Right lobe of liver (tissue), 6 donors: ENCODE measurements at regions not wholly inside any gene's neighbourhood (a gene's known extent, or its start where the extent isn't known, plus 50 kb on each side); places are given as distances from the start of the nearest gene placed in this dataset.

Experiments
- ATAC-seq, 4 donors: fragments of 200-7000 bp; cut with Tn5 transposase; one replicate each; pipeline ENCODE4 v1.9.1; 2020; ENCODE audit warnings: mild to moderate bottlenecking in 4 of 4, moderate library complexity in 4 of 4
- DNase-seq, 3 donors: peaks; one replicate each; pipeline ENCODE4 v3.0.0-alpha.2; 2020
- H3K27ac ChIP-seq, 3 donors: fragments of 200-600 bp; one replicate each; pipeline ENCODE4 v1.8.0; 2022
- H3K27me3 ChIP-seq, 2 donors: fragments of 200-600 bp; one replicate each; pipeline ENCODE4 v1.8.0; 2022
- H3K36me3 ChIP-seq, 4 donors: fragments of 200-600 bp; sonication (generic) in 1 of 4; one replicate each; pipeline versions ENCODE4 v1.5.1 to v1.8.0; 2017 to 2022; ENCODE audit warnings: control low read depth in 1 of 4
- H3K4me1 ChIP-seq, 4 donors: fragments of 200-600 bp; sonication (generic) in 1 of 4; one replicate each; pipeline versions ENCODE4 v1.5.1 to v1.8.0; 2017 to 2022; ENCODE audit warnings: control low read depth in 1 of 4
- H3K4me3 ChIP-seq, 3 donors: fragments of 200-600 bp; one replicate each; pipeline ENCODE4 v1.8.0; 2022
- H3K9me3 ChIP-seq, 4 donors: fragments of 200-600 bp; sonication (generic) in 1 of 4; one replicate each; pipeline versions ENCODE4 v1.5.1 to v1.8.0; 2017 to 2022; ENCODE audit warnings: control low read depth in 1 of 4
- POLR2A ChIP-seq: fragments of 450-650 bp; IDR thresholded peaks from one replicate; pipeline ENCODE4 v1.6.1; 2017; ENCODE audit warnings: antibody characterized with exemption, mild to moderate bottlenecking
- WGBS: methylation state at CpG from one replicate; pipeline ENCODE4 v1.1.6; 2018; ENCODE audit warnings: low coverage, low lambda C conversion rate; ENCODE audit not compliant: insufficient coverage; ENCODE audit errors: missing lambda C conversion rate; 5-methylcytosine and 5-hydroxymethylcytosine counted together
- intact Hi-C, 2 donors: fragments of 100-400 bp; cut with DNase I; formaldehyde crosslinking; loops; one replicate each; pipeline versions ENCODE4 v1.11.2 to v1.14.1; 2022
- TF ChIP-seq, protein P1 (sequence below), 4 donors: fragments of 200-600 bp in 3 of 4; fragments of 450-650 bp in 1 of 4; IDR thresholded peaks; one replicate each; pipeline versions ENCODE4 v1.5.1 to v1.8.0; 2016 to 2022; ENCODE audit warnings: antibody characterized with exemption in 4 of 4, mild to moderate bottlenecking in 2 of 4
- donor health status: DM: no; HTN: yes; CAD: no.
- donor health status: DM: no; HTN: no; CAD: no.
- donor health status: DM: no; HTN: no; CAD: no.
- donor health status: DM: no; HTN: yes; CAD: no.
- donor health status: DM: no; HTN: yes; CAD: no.

GRCh38 chr2:179344280-179344964, 79.8 kb upstream of the SESTD1 start:
- Histone ChIP-seq H3K4me3 (no peak overlapping the region), H3K9me3 (no peaks in the 10 kb centered on the region), H3K27ac (no peak overlapping the region), H3K27me3 (no peaks in the 10 kb centered on the region), H3K36me3 (no peaks in the 10 kb centered on the region), H3K4me1 (peaks cover 0 to 18% (median 0%) of the 10 kb centered on the region in 4 donors)
- no peak for DNase-seq
- TF ChIP-seq POLR2A, result no peak
- TF ChIP-seq, protein P1, sequence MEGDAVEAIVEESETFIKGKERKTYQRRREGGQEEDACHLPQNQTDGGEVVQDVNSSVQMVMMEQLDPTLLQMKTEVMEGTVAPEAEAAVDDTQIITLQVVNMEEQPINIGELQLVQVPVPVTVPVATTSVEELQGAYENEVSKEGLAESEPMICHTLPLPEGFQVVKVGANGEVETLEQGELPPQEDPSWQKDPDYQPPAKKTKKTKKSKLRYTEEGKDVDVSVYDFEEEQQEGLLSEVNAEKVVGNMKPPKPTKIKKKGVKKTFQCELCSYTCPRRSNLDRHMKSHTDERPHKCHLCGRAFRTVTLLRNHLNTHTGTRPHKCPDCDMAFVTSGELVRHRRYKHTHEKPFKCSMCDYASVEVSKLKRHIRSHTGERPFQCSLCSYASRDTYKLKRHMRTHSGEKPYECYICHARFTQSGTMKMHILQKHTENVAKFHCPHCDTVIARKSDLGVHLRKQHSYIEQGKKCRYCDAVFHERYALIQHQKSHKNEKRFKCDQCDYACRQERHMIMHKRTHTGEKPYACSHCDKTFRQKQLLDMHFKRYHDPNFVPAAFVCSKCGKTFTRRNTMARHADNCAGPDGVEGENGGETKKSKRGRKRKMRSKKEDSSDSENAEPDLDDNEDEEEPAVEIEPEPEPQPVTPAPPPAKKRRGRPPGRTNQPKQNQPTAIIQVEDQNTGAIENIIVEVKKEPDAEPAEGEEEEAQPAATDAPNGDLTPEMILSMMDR (IDR thresholded peaks at IDR 0.05), result no peak
- 45% methylated on average over 4 of the region's 4 CpGs for WGBS
- intact Hi-C loops, result no loop called here
- peak in 1 of 4 donors; percentile 39 for ATAC-seq

GRCh38 chr2:179343945-179344279, 79.3 kb upstream of the SESTD1 start:
- H3K4me3 ChIP-seq, result no peak overlapping the region
- TF ChIP-seq, protein P1 (IDR thresholded peaks at IDR 0.05), result no peak
- TF ChIP-seq POLR2A, result no peak
- DNase-seq (no peak), ATAC-seq (no peak)
- no peaks in the 10 kb centered on the region for H3K9me3 ChIP-seq
- H3K27ac ChIP-seq, result no peak overlapping the region
- H3K27me3 ChIP-seq, result no peaks in the 10 kb centered on the region
- intact Hi-C loops, result no loop called here
- no peaks in the 10 kb centered on the region for H3K36me3 ChIP-seq
- peaks cover 0 to 19% (median 0%) of the 10 kb centered on the region in 4 donors for H3K4me1 ChIP-seq

DNA sequence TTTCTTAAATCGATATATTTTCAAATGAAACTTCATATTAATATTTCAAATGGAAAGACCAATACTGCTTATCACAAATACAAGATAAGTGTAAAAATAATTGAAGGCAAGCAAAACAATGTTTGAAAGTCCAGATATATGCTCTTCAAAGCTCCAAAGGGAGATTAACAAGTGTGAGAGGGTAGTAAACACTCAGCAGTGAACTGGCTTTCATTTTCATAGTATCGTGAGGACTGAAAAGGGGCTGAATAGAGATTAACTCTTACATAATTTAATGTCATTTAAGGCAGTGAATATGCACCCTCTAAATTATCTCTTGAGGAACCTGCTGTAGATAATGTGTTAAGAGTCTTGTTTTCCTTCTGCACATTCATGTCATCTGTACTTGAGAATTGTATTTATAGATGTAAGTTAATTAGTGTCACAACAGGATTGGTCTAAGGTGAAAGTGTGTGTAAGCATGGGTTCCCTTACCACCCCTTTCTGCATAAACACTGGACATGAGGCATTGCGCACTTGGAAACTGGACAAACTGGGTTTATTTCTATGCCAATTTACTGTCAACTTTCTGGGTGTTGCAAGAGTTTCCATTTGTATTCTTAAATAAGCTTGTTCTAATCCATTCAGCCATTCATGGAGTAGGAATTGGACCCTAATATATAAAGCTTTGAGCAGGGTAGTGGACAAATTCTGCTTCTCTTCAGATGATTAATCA, 76.7 kb upstream of the SESTD1 start:
- no peaks in the 10 kb centered on the region for H3K9me3 ChIP-seq
- 39% methylated on average over 3 of the region's 3 CpGs for whole genome bisulfite sequencing
- intact Hi-C loops, result no loop called here
- no peak overlapping the region for H3K4me3 ChIP-seq
- ATAC-seq, result peak; percentile 52 to 71 (median 58)
- DNase-seq, result no peak
- TF ChIP-seq, protein P1 (IDR thresholded peaks at IDR 0.05), result no peak
- TF ChIP-seq POLR2A, result no peak
- no peaks in the 10 kb centered on the region for H3K36me3 ChIP-seq
- peaks cover 0 to 25% (median 0%) of the 10 kb centered on the region in 4 donors for H3K4me1 ChIP-seq
- H3K27ac ChIP-seq, result peak overlapping the region in 1 of 3 donors; percentile 39
- H3K27me3 ChIP-seq, result no peaks in the 10 kb centered on the region

DNA sequence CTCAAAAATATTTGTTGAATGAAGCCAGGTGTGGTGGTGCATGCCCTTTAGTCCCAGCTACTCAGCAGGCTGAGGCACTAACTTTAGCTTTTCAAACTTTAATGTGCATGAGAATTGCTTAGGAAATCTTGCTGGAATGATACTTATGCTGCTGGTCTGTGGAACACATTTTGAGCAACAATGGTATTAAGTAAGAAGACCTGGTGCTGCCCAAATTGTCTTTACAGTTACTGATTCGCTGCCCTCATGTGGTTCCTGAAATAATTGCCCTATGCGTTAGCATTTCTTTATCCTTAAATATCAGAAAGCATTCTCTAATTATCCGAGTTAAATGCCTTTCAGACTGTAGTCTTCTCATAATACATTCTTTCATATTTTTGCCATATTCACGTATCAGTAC, 76.0 kb upstream of the SESTD1 start:
- peak; percentile 70 to 88 (median 81) for ATAC-seq
- Histone ChIP-seq H3K4me1 (peaks cover 0 to 25% (median 0%) of the 10 kb centered on the region in 4 donors), H3K36me3 (no peaks in the 10 kb centered on the region), H3K9me3 (no peaks in the 10 kb centered on the region), H3K4me3 (no peak overlapping the region), H3K27ac (no peak overlapping the region), H3K27me3 (no peaks in the 10 kb centered on the region)
- TF ChIP-seq POLR2A, result no peak
- TF ChIP-seq, protein P1 (IDR thresholded peaks at IDR 0.05), result peak; percentile 33 to 55 (median 46)
- intact Hi-C loops, result no loop called here
- WGBS, result 35% methylated on average over 4 of the region's 4 CpGs
- DNase-seq, result no peak
